ENCODE measurements at regions not wholly inside any gene's neighbourhood (a gene's known extent, or its start where the extent isn't known, plus 50 kb on each side); places are given as distances from the start of the nearest gene placed in this dataset.

DNA sequence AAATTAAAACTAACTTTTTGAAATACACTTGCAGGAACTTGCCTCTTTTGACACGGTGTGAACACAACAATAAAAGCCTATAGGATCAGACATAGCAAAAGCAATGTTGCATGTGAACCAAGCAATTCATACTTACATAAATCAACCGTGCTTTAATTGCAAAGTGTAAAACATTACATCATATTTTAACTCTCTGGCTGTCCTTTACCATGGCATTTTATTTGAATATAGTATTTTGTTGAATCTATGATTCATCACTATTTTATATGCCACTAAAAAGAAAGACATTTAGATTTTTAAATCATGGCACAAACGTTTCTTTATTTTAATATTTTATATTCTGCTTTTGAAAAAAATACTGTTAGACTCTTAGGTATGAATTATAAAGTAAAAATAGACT, 757.0 kb upstream of the KCND2 start:
- TF ChIP-seq CTCF (IDR thresholded peaks at IDR 0.05; ENCODE audit: insufficient read depth, low read length) = no peak
- TF ChIP-seq POLR2AphosphoS5 (IDR thresholded peaks at IDR 0.05; ENCODE audit: low read depth) = no peak
